ENCODE measurements at regions not wholly inside any gene's neighbourhood (a gene's known extent, or its start where the extent isn't known, plus 50 kb on each side); places are given as distances from the start of the nearest gene placed in this dataset.

DNA sequence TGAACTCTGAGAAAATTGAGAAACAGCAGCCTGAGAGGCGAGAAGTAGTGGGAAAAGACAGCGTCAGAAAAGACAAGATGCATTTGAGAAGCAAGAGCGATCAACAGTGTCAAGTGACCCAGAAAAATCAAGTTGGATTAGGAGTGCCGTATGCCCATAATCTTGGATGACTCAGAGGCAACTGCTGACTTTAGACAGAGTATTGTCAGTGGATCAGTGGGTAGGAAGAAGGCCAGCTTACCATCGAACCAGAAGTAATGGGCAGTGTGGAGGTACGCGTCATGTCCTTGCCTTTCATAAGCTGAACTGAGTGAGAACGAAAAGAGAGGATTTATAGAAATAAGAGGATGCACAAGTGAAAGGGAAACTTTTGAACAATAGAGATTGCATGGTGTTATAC lies 151.0 kb upstream of the NAV3 start (continued):
- TF ChIP-seq RAD21 (IDR thresholded peaks at IDR 0.05; ENCODE audit: low read length) (no peak), YY1 (IDR thresholded peaks at IDR 0.05; ENCODE audit: low read depth) (no peak), FOSL2 (IDR thresholded peaks at IDR 0.05; ENCODE audit: borderline replicate concordance, low read depth) (no peak), RCOR1 (IDR thresholded peaks at IDR 0.05; ENCODE audit: low read length) (no peak), TCF12 (IDR thresholded peaks at IDR 0.05) (no peak), ELF1 (IDR thresholded peaks at IDR 0.05) (no peak), EP300 (IDR thresholded peaks at IDR 0.05; ENCODE audit: borderline replicate concordance in 1 of 2, low read depth in 1 of 2, low read length in 1 of 2) (no peak)

DNA sequence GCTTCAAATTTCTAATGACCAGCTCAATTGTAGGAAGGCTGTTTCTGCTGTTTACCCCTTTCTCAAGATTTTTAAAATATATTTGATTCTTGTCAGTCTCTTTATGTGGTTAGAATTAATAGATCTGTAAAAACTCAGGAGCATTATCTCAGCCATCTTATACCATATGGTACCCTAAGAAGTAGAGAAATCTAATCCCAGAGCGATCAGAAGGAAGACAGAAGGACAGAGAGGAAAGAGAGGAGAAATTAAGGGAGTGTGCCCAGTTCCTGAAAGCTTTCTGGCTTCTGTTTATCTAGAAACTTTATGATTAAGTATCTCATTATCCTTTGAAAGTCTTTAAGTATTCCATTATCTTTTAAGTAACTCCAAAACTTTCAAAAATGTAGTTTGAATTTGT lies 152.1 kb upstream of the NAV3 start:
- Histone ChIP-seq H3K4me2 (no peak overlapping the region), H3K27ac (ENCODE audit: low read depth in 2 of 2, low read length in 1 of 2) (peak overlapping the region in 1 of 2 experiments; percentile 39; a peak in 1 of 4 replicates), H2AFZ (ENCODE audit: low read depth) (no peak overlapping the region), H3K4me1 (ENCODE audit: control insufficient read depth in 1 of 2, insufficient read depth in 2 of 2, low read depth in 1 of 2, low read length in 1 of 2) (no peaks in the 10 kb centered on the region; a peak in 1 of 4 replicates), H3K9me2 (no peaks in the 10 kb centered on the region), H3K27me3 (ENCODE audit: insufficient read depth) (no peaks in the 10 kb centered on the region), H3K79me2 (ENCODE audit: insufficient read depth) (no peaks in the 10 kb centered on the region), H3F3A (replicated peaks; ENCODE audit: insufficient read depth) (peaks cover 4% of the 10 kb centered on the region), H4K20me1 (ENCODE audit: insufficient read depth) (no peaks in the 10 kb centered on the region), H3K36me3 (replicated peaks in 1 of 2; ENCODE audit: control insufficient read depth in 1 of 2, insufficient read depth in 2 of 2, low read length in 1 of 2) (no peaks in the 10 kb centered on the region), H3K9me3 (no peaks in the 10 kb centered on the region), H3K9ac (no peak overlapping the region), H3K4me3 (ENCODE audit: low read depth in 2 of 2, low read length in 1 of 2) (no peak overlapping the region)
- no peak for DNase-seq
- 23% methylated on average over 1 of the region's 1 CpG for WGBS (ENCODE audit: low lambda C conversion rate)
- TF ChIP-seq JUND (IDR thresholded peaks at IDR 0.05), result peak; percentile 3; the same call in 1 of the 2 replicates
- TF ChIP-seq MEF2A (IDR thresholded peaks at IDR 0.05; ENCODE audit: borderline replicate concordance, low read depth), result no peak
- peak; percentile 12; the same call in 1 of the 2 replicates for TF ChIP-seq TCF12 (IDR thresholded peaks at IDR 0.05)
- 0 out of 2 replicates have a peak, but pooled peaks have one; percentile 11 for TF ChIP-seq TEAD4 (IDR thresholded peaks at IDR 0.05; ENCODE audit: borderline replicate concordance, insufficient read depth)
- TF ChIP-seq RAD21 (IDR thresholded peaks at IDR 0.05; ENCODE audit: low read length), result no peak
- ChIA-PET CTCF (no interaction called here), POLR2A (no interaction called here)

DNA sequence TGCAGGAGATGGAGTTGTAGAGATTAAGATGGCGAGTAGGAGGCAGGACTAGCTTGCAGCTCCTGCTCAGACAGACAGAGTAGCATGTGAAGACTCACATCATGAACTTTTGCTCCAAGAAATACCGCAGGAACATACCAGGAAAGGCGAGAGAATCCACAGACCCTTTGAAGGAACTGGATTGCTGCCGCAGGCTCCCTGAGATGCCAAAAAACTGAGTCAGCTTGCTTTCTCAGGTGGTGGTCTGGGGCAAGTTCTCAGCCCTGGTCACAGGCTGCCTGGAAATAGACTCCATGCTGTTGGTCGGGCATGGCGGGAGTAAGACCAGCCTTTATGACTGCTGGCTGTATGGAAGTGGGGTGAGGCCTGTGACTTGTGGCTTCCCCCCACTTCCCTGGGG lies 163.6 kb upstream of the NAV3 start:
- Histone ChIP-seq H3K4me2 (no peak overlapping the region), H3K36me3 (replicated peaks in 1 of 2; ENCODE audit: control insufficient read depth in 1 of 2, insufficient read depth in 2 of 2, low read length in 1 of 2) (peaks cover 0 to 6% of the 10 kb centered on the region in 2 experiments), H4K20me1 (ENCODE audit: insufficient read depth) (no peaks in the 10 kb centered on the region), H3K27me3 (ENCODE audit: insufficient read depth) (no peaks in the 10 kb centered on the region), H3K9ac (no peak overlapping the region), H3K27ac (ENCODE audit: low read depth in 2 of 2, low read length in 1 of 2) (peak overlapping the region in 1 of 2 experiments; percentile 17; a peak in 1 of 4 replicates), H3K4me3 (ENCODE audit: low read depth in 2 of 2, low read length in 1 of 2) (no peak overlapping the region), H3K79me2 (ENCODE audit: insufficient read depth) (no peaks in the 10 kb centered on the region), H3K9me2 (no peaks in the 10 kb centered on the region), H3F3A (replicated peaks; ENCODE audit: insufficient read depth) (peaks cover 4% of the 10 kb centered on the region), H3K4me1 (ENCODE audit: control insufficient read depth in 1 of 2, insufficient read depth in 2 of 2, low read depth in 1 of 2, low read length in 1 of 2) (no peaks in the 10 kb centered on the region), H3K9me3 (peaks cover 14% of the 10 kb centered on the region; the same call in 1 of the 2 replicates), H2AFZ (ENCODE audit: low read depth) (no peak overlapping the region; the same call in 1 of the 2 replicates)
- no peak for DNase-seq
- WGBS (ENCODE audit: low lambda C conversion rate), result 47% methylated on average over 6 of the region's 6 CpGs
- ChIA-PET CTCF (no interaction called here), POLR2A (no interaction called here)
- TF ChIP-seq FOXJ3 (CRISPR knock-in tag; IDR thresholded peaks at IDR 0.05) (no peak), FOXM1 (IDR thresholded peaks at IDR 0.05; ENCODE audit: low read depth) (no peak), RXRA (IDR thresholded peaks at IDR 0.05; ENCODE audit: borderline replicate concordance, low read depth) (no peak), FOSL2 (IDR thresholded peaks at IDR 0.05; ENCODE audit: borderline replicate concordance, low read depth) (no peak; the same call in 1 of the 2 replicates), MXI1 (IDR thresholded peaks at IDR 0.05; ENCODE audit: low read depth, low read length) (no peak), NRF1 (IDR thresholded peaks at IDR 0.05; ENCODE audit: low read depth, low read length) (no peak), RAD21 (IDR thresholded peaks at IDR 0.05; ENCODE audit: low read length) (no peak), TAF1 (IDR thresholded peaks at IDR 0.05; ENCODE audit: borderline replicate concordance, low read depth, low read length) (no peak), JUND (IDR thresholded peaks at IDR 0.05) (0 out of 2 replicates have a peak, but pooled peaks have one; percentile 28), NFIC (IDR thresholded peaks at IDR 0.05; ENCODE audit: borderline replicate concordance) (no peak; the same call in 1 of the 2 replicates), USF2 (IDR thresholded peaks at IDR 0.05; ENCODE audit: borderline replicate concordance, low read depth, low read length) (no peak), MEF2A (IDR thresholded peaks at IDR 0.05; ENCODE audit: borderline replicate concordance, low read depth) (no peak), TEAD4 (IDR thresholded peaks at IDR 0.05; ENCODE audit: borderline replicate concordance, insufficient read depth) (no peak), TCF12 (IDR thresholded peaks at IDR 0.05) (0 out of 2 replicates have a peak, but pooled peaks have one; percentile 18), CHD2 (IDR thresholded peaks at IDR 0.05; ENCODE audit: low read length, partially characterized antibody) (no peak), SIN3A (IDR thresholded peaks at IDR 0.05; ENCODE audit: borderline replicate concordance, low read depth, low read length) (no peak), EP300 (IDR thresholded peaks at IDR 0.05; ENCODE audit: borderline replicate concordance in 1 of 2, low read depth in 1 of 2, low read length in 1 of 2) (no peak), EZH2phosphoT487 (IDR thresholded peaks at IDR 0.05; ENCODE audit: borderline replicate concordance, low read depth) (no peak)
- TF ChIP-seq, protein P1, sequence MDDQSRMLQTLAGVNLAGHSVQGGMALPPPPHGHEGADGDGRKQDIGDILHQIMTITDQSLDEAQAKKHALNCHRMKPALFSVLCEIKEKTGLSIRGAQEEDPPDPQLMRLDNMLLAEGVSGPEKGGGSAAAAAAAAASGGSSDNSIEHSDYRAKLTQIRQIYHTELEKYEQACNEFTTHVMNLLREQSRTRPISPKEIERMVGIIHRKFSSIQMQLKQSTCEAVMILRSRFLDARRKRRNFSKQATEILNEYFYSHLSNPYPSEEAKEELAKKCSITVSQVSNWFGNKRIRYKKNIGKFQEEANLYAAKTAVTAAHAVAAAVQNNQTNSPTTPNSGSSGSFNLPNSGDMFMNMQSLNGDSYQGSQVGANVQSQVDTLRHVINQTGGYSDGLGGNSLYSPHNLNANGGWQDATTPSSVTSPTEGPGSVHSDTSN (IDR thresholded peaks at IDR 0.05), result peak; percentile 18; the same call in 1 of the 2 replicates
- TF ChIP-seq, protein P2, sequence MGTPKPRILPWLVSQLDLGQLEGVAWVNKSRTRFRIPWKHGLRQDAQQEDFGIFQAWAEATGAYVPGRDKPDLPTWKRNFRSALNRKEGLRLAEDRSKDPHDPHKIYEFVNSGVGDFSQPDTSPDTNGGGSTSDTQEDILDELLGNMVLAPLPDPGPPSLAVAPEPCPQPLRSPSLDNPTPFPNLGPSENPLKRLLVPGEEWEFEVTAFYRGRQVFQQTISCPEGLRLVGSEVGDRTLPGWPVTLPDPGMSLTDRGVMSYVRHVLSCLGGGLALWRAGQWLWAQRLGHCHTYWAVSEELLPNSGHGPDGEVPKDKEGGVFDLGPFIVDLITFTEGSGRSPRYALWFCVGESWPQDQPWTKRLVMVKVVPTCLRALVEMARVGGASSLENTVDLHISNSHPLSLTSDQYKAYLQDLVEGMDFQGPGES (IDR thresholded peaks at IDR 0.05; ENCODE audit: low read depth, low read length), result no peak
- TF ChIP-seq, protein P3, sequence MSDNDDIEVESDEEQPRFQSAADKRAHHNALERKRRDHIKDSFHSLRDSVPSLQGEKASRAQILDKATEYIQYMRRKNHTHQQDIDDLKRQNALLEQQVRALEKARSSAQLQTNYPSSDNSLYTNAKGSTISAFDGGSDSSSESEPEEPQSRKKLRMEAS (IDR thresholded peaks at IDR 0.05; ENCODE audit: low read depth), result no peak
